GM19238 (cell line): ENCODE measurements at regions not wholly inside any gene's neighbourhood (a gene's known extent, or its start where the extent isn't known, plus 50 kb on each side); places are given as distances from the start of the nearest gene placed in this dataset.

Experiments used
- DNase-seq: peaks from one replicate; pipeline ENCODE4 v3.0.0; 2011; ENCODE audit warnings: low spot score; ENCODE audit not compliant: insufficient read length

- DNase-seq = no peak
Measured at GRCh38 chr6:143621876-143622605, 55.7 kb upstream of the PHACTR2 start.

- no peak for DNase-seq
Measured at GRCh38 chr6:143621159-143621873, 56.4 kb upstream of the PHACTR2 start.

DNA sequence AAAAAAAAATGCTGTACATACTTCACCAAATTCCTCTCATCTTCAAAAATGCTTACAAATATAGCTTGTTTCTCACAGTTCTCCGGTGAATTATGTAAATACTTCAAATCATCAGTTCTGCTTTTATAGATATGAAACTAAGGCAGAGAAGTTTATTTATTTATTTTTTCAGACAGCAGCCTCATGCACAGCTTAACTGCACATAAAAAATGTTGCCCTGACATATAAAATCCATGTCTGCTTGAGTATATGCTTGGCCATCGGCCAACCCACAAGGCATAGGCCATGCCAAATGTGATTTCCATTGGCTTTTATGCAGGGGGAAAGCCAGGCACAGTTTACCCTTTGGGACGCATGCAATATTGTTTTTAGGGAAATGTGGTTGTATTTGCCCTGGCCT, 57.3 kb upstream of the PHACTR2 start:
- no peak for DNase-seq

GRCh38 chr6:143619824-143620401, 57.9 kb upstream of the PHACTR2 start:
- DNase-seq = no peak

- no peak for DNase-seq
Measured at GRCh38 chr6:143616741-143617140, 61.0 kb upstream of the PHACTR2 start.

GRCh38 chr6:143615785-143616184, 62.0 kb upstream of the PHACTR2 start:
- DNase-seq = no peak

GRCh38 chr6:143614235-143614634, 63.5 kb upstream of the PHACTR2 start:
- DNase-seq = no peak

- no peak for DNase-seq
Measured at GRCh38 chr6:143613749-143614148, 64.0 kb upstream of the PHACTR2 start.

GRCh38 chr6:143612186-143612585, 65.6 kb upstream of the PHACTR2 start:
- no peak for DNase-seq

DNA sequence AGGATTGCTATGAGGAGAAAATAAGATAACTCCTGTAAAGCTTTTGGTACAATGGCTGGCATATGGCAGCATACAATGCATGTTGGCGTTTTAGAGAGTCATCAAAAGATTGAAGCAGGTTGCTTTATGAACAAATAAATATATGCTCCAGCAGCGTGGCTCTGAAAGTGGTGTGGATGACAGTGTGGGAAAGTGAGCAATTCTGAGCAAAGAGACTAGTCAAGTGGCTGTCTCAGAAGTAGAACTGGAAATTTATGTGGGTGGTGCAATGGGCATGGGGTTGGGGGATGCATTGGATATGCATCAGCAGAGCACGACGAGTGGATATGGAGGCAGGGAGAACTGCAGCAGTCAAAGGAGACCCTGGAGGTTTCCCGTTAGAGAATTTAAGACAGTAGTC, 66.2 kb upstream of the PHACTR2 start:
- DNase-seq = no peak

GRCh38 chr6:143609972-143610371, 67.8 kb upstream of the PHACTR2 start:
- no peak for DNase-seq

DNA sequence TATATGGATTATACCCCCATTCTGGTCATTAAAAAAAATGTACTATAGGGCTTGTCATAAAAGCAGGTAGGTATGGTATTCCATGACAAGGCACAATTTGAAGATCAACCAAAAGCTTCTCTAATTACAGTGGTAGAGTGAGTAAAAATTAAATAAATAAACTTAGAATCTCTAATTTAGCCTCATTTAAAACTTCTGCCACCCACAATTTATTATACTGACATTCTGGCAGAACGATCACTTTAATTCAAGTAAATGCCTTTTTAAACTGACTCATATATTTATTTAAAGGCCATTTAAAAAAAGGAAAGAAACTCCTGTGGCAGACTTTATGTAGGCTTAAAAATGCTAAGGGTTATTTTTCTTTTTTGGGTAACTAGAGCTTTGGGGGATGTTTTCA, 68.3 kb upstream of the PHACTR2 start:
- DNase-seq = no peak

DNA sequence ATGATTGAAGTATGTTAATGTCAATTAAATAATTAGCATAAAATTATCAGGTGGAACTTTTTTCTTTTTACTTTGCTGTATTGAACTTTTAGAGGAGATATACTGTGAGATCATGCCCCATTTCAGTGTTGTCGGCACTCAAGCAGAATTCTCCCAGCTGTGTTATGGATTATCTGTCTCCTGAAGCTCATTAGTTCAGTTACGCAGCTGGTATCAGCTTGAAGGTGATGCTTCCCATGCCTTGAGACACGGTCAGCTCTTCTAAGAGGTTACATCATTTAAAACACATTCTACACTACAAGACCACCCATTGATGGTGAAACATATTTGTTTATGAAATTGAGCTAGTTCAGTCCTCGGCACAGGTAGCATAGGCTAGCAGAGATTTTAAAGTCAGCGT, 68.9 kb upstream of the PHACTR2 start:
- no peak for DNase-seq

DNA sequence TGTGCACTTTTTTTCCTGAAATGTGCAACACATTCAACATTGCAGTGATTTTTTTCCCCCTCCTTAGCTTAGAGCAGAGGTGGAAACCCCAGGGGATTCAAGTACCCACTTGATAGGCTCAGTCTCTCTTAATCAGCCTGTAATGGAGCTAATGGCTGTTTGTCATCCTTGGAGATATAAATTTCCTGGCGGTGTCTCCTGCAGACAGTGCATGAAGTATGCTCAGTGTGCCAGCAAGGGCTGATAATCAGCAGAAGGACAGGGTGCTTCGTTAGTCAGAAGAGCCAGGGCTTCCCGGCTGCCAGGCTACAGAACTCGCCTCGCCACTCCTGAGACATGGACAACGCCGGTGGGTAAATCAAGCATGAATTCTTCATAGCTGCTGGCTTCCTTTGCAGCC, 69.8 kb upstream of the PHACTR2 start:
- no peak for DNase-seq

DNA sequence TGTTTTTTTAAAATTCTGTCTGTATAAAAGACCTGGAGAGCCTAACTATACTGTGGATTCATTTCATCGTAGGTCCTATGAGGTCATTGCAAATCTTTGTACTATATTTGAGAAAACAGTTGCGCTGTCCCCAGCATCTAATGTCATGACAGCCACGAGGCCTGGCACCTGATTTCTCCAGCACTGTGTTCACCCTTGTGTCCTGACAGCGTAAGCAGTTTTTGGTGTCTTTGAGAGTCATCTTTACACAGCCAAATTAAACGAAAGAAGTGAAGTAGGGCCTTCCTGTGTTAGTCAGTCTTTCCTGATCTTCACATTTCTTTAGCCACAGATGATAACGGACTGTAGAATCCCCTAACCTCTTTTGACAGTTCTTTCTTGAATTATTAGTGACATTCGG, 70.6 kb upstream of the PHACTR2 start:
- no peak for DNase-seq

- no peak for DNase-seq
Measured at GRCh38 chr6:143605906-143606521, 71.8 kb upstream of the PHACTR2 start.

GRCh38 chr6:143603455-143603854, 74.3 kb upstream of the PHACTR2 start:
- DNase-seq = no peak

GRCh38 chr6:143601504-143601903, 76.3 kb upstream of the PHACTR2 start:
- no peak for DNase-seq

- DNase-seq = no peak
Measured at GRCh38 chr6:143600821-143601220, 76.9 kb upstream of the PHACTR2 start.

DNA sequence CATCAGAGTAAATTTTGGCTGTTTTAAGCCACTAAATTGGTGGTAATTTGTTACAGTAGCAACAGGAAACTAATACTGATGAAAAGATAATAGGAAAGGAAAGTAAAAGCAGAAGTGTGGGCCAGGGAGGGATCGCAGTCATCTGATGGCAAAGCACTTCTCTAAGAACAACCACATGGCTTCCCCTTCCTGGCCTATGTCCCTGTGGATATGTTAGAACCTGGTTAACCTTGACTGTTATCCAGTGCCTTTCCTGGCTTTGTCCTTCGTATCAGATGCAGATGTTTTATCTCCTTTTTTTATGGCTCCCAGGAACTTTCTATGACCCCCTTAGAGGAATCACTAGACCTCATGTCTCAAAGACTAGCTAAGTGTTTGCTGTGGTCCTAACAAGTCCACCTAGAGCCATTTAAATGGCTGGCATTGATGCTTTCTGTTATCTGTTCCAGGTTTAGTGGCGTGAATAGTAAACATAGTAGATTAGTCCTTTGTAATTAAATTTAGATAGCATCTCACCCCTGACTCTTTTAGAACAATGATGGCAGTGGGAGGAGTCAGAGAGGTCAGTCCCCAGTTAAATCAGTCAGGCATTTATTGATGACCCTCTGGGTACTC, 79.2 kb upstream of the PHACTR2 start:
- DNase-seq = no peak

- DNase-seq = no peak
Measured at GRCh38 chr6:143596866-143597265, 80.9 kb upstream of the PHACTR2 start.
